Fibroblast of lung (primary cell): ENCODE measurements at regions not wholly inside any gene's neighbourhood (a gene's known extent, or its start where the extent isn't known, plus 50 kb on each side); places are given as distances from the start of the nearest gene placed in this dataset.

Source experiments
- DNase-seq, 2 donors: peaks; one replicate each; pipeline versions ENCODE4 v3.0.0 to v3.0.0-alpha.2; 2010; ENCODE audit warnings: low read depth in 2 of 2
- H2AFZ ChIP-seq: 2 replicates; pipeline ENCODE4 v1.5.1; 2012; ENCODE audit warnings: low read length, control low read depth, inconsistent platforms
- H3K27ac ChIP-seq: 2 replicates; pipeline ENCODE4 v1.5.1; 2011; ENCODE audit warnings: low read length, control low read depth; ENCODE audit not compliant: insufficient read depth
- H3K27me3 ChIP-seq: 2 replicates; pipeline ENCODE4 v1.5.1; 2011; ENCODE audit warnings: mild to moderate bottlenecking, low read length; ENCODE audit not compliant: control insufficient read depth, insufficient read depth
- H3K36me3 ChIP-seq: 2 replicates; pipeline ENCODE4 v1.5.1; 2011; ENCODE audit warnings: low read length; ENCODE audit not compliant: control insufficient read depth, insufficient read depth
- H3K4me1 ChIP-seq: 2 replicates; pipeline ENCODE4 v1.5.1; 2011; ENCODE audit warnings: low read length; ENCODE audit not compliant: control insufficient read depth, insufficient read depth; ENCODE audit errors: extremely low read depth
- H3K4me2 ChIP-seq: 2 replicates; pipeline ENCODE4 v1.5.1; 2011; ENCODE audit warnings: low read length, control low read depth; ENCODE audit not compliant: insufficient read depth; ENCODE audit errors: extremely low read depth
- H3K4me3 ChIP-seq, 4 experiments: fragments of 200-600 bp in 1 of 4; sonication (generic) in 1 of 4; replicated peaks in 1 of 4; 2 replicates each; pipeline ENCODE4 v1.5.1; 2011 to 2016; ENCODE audit warnings: low read length in 4 of 4, low read depth in 3 of 4, mild to moderate bottlenecking in 3 of 4, control low read depth in 2 of 4, inconsistent platforms in 1 of 4, mixed read lengths in 1 of 4; ENCODE audit not compliant: insufficient read depth in 1 of 4; ENCODE audit errors: control extremely low read depth in 1 of 4
- H3K79me2 ChIP-seq: 2 replicates; pipeline ENCODE4 v1.5.1; 2012; ENCODE audit warnings: mild to moderate bottlenecking, low read length, inconsistent platforms; ENCODE audit not compliant: control insufficient read depth, insufficient read depth
- H3K9ac ChIP-seq: 2 replicates; pipeline ENCODE4 v1.5.1; 2011; ENCODE audit warnings: mild to moderate bottlenecking, low read length, control low read depth; ENCODE audit not compliant: insufficient read depth
- H3K9me3 ChIP-seq: 2 replicates; pipeline ENCODE4 v1.5.1; 2012; ENCODE audit warnings: low read depth, low read length; ENCODE audit not compliant: control insufficient read depth, insufficient read depth
- H4K20me1 ChIP-seq: 2 replicates; pipeline ENCODE4 v1.5.1; 2011; ENCODE audit warnings: low read length; ENCODE audit not compliant: control insufficient read depth, insufficient read depth; ENCODE audit errors: extremely low read depth
- EZH2 ChIP-seq: IDR thresholded peaks from 2 replicates; pipeline ENCODE4 v1.5.1; 2012; ENCODE audit warnings: low read length, control low read depth, mild to moderate bottlenecking; ENCODE audit errors: missing control alignments
- TF ChIP-seq, protein P1 (sequence below), 2 donors: IDR thresholded peaks in 1 of 2; conservative IDR thresholded peaks in 1 of 2; 1 replicate in 1 of 2; 2 replicates in 1 of 2; pipeline ENCODE4 v1.5.1; 2011 to 2012; ENCODE audit warnings: low read length in 2 of 2, control low read depth in 1 of 2, inconsistent platforms in 1 of 2, low read depth in 1 of 2, mild to moderate bottlenecking in 1 of 2

DNA sequence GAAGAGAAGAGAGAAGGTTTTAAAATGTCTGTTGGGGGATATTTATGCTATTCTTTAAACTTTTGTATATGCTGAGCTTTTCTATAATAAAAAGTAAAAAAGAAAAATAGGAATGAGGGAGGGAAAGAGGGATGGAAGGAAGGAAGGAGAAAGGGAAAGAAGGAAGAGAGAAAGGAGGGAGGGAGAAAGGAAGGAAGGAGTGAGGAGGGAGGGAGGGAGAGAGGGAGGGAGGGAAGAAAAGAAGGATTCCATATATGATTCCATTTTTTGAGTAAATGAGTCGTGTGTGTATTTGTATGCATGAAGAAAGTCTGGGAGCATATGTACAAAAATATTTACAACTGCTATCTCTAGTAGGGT is 120.9 kb upstream of the ZBTB40 start:
- Histone ChIP-seq H4K20me1 (no peaks in the 10 kb centered on the region), H2AFZ (no peak overlapping the region), H3K4me3 (no peak overlapping the region), H3K4me1 (no peaks in the 10 kb centered on the region), H3K9me3 (no peaks in the 10 kb centered on the region), H3K27me3 (peaks cover 16% of the 10 kb centered on the region), H3K4me2 (no peak overlapping the region), H3K9ac (no peak overlapping the region), H3K27ac (no peak overlapping the region), H3K36me3 (no peaks in the 10 kb centered on the region), H3K79me2 (no peaks in the 10 kb centered on the region)
- no peak for TF ChIP-seq EZH2
- TF ChIP-seq, protein P1, sequence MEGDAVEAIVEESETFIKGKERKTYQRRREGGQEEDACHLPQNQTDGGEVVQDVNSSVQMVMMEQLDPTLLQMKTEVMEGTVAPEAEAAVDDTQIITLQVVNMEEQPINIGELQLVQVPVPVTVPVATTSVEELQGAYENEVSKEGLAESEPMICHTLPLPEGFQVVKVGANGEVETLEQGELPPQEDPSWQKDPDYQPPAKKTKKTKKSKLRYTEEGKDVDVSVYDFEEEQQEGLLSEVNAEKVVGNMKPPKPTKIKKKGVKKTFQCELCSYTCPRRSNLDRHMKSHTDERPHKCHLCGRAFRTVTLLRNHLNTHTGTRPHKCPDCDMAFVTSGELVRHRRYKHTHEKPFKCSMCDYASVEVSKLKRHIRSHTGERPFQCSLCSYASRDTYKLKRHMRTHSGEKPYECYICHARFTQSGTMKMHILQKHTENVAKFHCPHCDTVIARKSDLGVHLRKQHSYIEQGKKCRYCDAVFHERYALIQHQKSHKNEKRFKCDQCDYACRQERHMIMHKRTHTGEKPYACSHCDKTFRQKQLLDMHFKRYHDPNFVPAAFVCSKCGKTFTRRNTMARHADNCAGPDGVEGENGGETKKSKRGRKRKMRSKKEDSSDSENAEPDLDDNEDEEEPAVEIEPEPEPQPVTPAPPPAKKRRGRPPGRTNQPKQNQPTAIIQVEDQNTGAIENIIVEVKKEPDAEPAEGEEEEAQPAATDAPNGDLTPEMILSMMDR (conservative IDR thresholded peaks at IDR 0.05 in 1 of 2, IDR thresholded peaks at IDR 0.05 in 1 of 2; ENCODE audit: low read depth in 1 of 2, low read length in 2 of 2) = no peak
- no peak for DNase-seq

DNA sequence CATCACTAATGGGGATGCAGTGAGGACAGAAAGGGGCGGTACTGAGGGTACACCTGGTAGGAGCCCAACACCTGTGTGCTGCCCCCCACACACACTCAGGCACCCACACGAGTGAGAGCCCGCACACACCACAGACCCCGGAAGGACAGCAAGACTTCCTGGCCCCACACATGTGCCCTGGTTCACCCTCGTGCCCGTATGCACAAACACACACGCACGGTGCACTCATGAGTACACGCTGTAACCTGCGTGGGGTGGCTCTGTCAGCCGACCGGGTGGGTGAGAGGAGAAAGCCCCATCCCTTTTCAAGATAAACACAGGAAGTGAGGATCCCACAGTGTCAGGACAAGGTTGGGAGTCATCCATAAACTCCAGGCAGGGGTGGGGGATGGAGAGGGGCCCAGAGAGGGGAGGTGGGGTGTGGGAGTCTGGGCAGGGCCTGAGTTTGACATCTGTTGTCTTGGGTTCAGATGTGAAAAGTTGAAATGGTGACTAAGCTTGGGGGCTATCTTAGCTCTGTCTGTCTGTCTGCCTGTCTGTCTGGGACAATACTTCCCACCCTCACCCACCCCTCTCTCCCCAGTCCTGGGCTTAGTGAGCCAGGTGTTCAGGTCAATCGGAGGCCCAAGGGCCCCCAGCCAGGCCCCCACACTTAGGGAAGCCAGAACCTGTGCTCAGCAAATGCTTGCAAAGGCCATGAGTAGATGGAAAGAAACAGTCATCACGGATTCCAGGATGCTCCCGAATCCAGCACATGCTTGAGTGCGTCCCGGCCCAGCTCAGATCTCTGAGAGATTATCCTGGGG is 119.8 kb upstream of the ZBTB40 start:
- H4K20me1 ChIP-seq = no peaks in the 10 kb centered on the region
- H3K4me3 ChIP-seq = no peak overlapping the region
- no peak overlapping the region for H3K27ac ChIP-seq
- TF ChIP-seq EZH2 = no peak
- TF ChIP-seq, protein P1 (conservative IDR thresholded peaks at IDR 0.05 in 1 of 2, IDR thresholded peaks at IDR 0.05 in 1 of 2; ENCODE audit: low read depth in 1 of 2, low read length in 2 of 2) = no peak
- no peak overlapping the region for H2AFZ ChIP-seq
- no peak for DNase-seq
- H3K4me2 ChIP-seq = no peak overlapping the region
- H3K27me3 ChIP-seq = peaks cover 16% of the 10 kb centered on the region
- H3K9ac ChIP-seq = no peak overlapping the region
- H3K79me2 ChIP-seq = no peaks in the 10 kb centered on the region
- no peaks in the 10 kb centered on the region for H3K9me3 ChIP-seq
- H3K36me3 ChIP-seq = no peaks in the 10 kb centered on the region
- no peaks in the 10 kb centered on the region for H3K4me1 ChIP-seq

DNA sequence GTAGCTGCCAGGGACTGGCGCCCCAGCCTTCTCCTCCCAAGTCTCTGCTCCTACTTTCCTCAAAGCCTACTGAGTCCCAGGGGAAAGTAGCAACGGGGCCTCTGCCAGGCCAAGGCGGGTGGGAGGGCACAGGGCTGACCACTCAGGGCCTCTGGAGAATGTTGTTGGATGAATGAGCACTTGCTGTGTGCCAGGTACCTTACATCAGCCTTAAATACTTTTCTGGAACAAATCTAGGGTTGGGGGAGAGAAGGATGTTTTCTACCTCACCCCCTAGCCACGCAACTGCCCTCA is 119.3 kb upstream of the ZBTB40 start:
- H4K20me1 ChIP-seq = no peaks in the 10 kb centered on the region
- no peak overlapping the region for H3K4me2 ChIP-seq
- no peak overlapping the region for H2AFZ ChIP-seq
- no peaks in the 10 kb centered on the region for H3K4me1 ChIP-seq
- no peaks in the 10 kb centered on the region for H3K79me2 ChIP-seq
- H3K27me3 ChIP-seq = peaks cover 16% of the 10 kb centered on the region
- no peaks in the 10 kb centered on the region for H3K9me3 ChIP-seq
- no peak overlapping the region for H3K4me3 ChIP-seq
- no peaks in the 10 kb centered on the region for H3K36me3 ChIP-seq
- H3K9ac ChIP-seq = no peak overlapping the region
- TF ChIP-seq EZH2 = no peak
- TF ChIP-seq, protein P1 (conservative IDR thresholded peaks at IDR 0.05 in 1 of 2, IDR thresholded peaks at IDR 0.05 in 1 of 2; ENCODE audit: low read depth in 1 of 2, low read length in 2 of 2) = no peak
- H3K27ac ChIP-seq = no peak overlapping the region
- no peak for DNase-seq
